ENCODE measurements at regions not wholly inside any gene's neighbourhood (a gene's known extent, or its start where the extent isn't known, plus 50 kb on each side); places are given as distances from the start of the nearest gene placed in this dataset.

DNA sequence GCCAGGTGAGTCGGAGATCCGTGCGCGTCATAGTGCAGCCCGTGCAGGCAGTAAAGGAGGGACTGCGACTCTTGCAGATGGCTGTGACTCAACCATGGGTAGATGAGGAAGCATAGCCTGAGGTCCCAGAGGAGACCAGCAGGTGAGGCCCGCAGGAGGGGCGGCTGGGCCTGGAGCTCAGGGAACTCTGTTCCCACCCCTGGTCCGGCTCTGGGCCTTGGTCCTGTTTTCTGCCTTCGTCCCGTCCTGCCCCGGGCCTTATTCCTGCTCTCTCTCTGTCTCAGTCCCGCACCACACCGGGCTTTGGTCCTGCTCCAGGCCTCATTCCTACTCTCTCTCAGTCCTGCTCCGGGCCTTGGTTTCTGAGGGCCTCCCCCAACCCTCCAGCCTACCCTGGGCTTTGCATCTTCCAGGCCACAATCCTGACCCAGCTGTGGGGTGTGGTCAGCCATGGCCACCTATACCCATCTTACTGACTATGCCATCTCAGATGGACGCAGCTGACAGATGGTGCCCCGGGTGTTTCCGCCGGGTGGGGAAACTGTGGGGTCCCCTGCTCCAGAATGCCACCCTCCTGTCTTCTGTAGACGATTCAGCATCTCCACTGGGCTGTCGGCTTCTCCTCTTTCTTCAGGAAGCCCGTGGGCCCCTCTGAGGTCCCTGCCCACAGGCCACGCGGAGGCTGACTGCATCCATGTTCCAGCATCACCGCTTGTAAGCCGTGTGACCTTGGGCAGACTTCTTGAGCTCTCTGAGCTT lies 1134.1 kb downstream of the BRD1 start:
- ATAC-seq, result no peak
- peak in 1 of 5 donors; percentile 35 for DNase-seq

DNA sequence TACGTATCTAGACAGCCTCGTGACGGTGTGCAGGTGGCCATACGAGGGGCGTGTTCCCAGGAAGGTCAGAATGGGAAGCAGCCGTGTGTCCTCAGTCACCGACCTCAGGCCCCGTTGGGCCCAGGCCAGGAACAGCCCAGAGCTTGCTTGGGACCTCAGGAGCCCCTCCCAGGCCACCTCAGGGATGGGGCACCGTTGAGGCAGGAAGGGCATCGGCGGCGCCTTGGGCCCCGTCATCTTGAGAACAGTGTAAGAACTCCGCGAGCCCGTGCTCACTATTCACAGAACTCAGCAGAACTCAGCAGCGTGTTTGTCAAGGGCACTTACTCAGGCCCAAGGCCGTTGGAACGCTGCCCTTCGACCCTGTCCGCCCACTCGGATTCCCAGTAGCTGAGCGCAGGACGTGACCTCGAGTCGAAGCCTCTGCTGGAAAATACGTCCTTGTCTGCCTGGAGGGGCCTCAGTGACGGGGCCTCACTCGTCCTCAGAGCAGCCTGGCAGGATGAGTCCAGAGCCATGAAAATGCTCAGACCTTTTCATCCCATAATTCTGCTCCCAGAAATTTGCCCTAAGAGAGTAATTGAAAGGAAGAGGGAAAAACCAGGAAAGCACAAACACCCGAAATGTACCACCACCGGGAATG lies 1134.8 kb downstream of the BRD1 start:
- intact Hi-C loops (cut with DNase I), result no loop called here
- DNase-seq, result peak in 1 of 5 donors; percentile 51
- Histone ChIP-seq H3K27ac (no peak overlapping the region), H3K4me1 (no peaks in the 10 kb centered on the region), H3K9me3 (no peaks in the 10 kb centered on the region), H3K36me3 (no peaks in the 10 kb centered on the region), H3K4me3 (no peak overlapping the region), H3K27me3 (peaks cover 0 to 2% (median 0%) of the 10 kb centered on the region in 9 donors)
- TF ChIP-seq POLR2A (IDR thresholded peaks at IDR 0.05), result no peak
- TF ChIP-seq, protein P1, sequence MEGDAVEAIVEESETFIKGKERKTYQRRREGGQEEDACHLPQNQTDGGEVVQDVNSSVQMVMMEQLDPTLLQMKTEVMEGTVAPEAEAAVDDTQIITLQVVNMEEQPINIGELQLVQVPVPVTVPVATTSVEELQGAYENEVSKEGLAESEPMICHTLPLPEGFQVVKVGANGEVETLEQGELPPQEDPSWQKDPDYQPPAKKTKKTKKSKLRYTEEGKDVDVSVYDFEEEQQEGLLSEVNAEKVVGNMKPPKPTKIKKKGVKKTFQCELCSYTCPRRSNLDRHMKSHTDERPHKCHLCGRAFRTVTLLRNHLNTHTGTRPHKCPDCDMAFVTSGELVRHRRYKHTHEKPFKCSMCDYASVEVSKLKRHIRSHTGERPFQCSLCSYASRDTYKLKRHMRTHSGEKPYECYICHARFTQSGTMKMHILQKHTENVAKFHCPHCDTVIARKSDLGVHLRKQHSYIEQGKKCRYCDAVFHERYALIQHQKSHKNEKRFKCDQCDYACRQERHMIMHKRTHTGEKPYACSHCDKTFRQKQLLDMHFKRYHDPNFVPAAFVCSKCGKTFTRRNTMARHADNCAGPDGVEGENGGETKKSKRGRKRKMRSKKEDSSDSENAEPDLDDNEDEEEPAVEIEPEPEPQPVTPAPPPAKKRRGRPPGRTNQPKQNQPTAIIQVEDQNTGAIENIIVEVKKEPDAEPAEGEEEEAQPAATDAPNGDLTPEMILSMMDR (IDR thresholded peaks at IDR 0.05), result no peak
- no peak for ATAC-seq
- WGBS, 4 donors, result 71 to 77% (median 73%) methylated on average over 25 to 31 of the region's 31 CpGs

More for the DNA sequence above, 1134.1 kb downstream of the BRD1 start:
- TF ChIP-seq, protein P1 (IDR thresholded peaks at IDR 0.05), result no peak
- no peak for TF ChIP-seq POLR2A (IDR thresholded peaks at IDR 0.05)
- Histone ChIP-seq H3K4me3 (no peak overlapping the region), H3K4me1 (no peaks in the 10 kb centered on the region), H3K27me3 (peaks cover 0 to under 1% (median 0%) of the 10 kb centered on the region in 9 donors), H3K9me3 (no peaks in the 10 kb centered on the region), H3K27ac (no peak overlapping the region), H3K36me3 (no peaks in the 10 kb centered on the region)
- intact Hi-C loops (cut with DNase I), result no loop called here
- WGBS, 4 donors, result 89 to 96% (median 90%) methylated on average over 24 to 26 of the region's 26 CpGs

DNA sequence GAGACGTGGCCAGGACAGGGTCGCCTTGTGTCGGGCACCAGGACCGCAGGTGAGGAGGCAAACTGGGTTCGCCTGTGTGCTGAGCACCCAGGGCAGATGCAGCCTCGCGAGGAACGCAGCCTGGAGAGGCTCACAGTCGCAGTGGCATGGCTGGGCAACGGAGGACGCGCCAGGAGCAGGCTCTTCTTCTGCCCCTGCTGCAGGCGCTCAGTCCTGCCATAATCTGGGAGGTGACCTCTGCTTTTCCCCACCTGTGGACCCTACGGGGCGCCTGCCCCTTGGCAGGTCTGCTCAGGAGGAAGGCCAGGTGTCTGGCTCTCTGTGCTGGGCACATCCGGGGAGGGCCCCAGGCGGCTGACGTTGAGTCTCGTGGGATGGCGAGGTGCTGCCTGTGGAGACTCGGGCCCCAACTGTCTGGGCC lies 1136.2 kb downstream of the BRD1 start:
- ATAC-seq (no peak), DNase-seq (peak in 1 of 5 donors; percentile 42)
- 86 to 92% (median 88%) methylated on average over 12 to 21 of the region's 21 CpGs for WGBS, 4 donors
- peaks cover 0 to 2% (median 0%) of the 10 kb centered on the region in 9 donors for H3K27me3 ChIP-seq
- intact Hi-C loops (cut with DNase I), result no loop called here
- H3K36me3 ChIP-seq, result no peaks in the 10 kb centered on the region
- H3K4me3 ChIP-seq, result no peak overlapping the region
- TF ChIP-seq POLR2A (IDR thresholded peaks at IDR 0.05), result no peak
- TF ChIP-seq, protein P1 (IDR thresholded peaks at IDR 0.05), result no peak
- no peaks in the 10 kb centered on the region for H3K9me3 ChIP-seq
- no peak overlapping the region for H3K27ac ChIP-seq
- H3K4me1 ChIP-seq, result no peaks in the 10 kb centered on the region

DNA sequence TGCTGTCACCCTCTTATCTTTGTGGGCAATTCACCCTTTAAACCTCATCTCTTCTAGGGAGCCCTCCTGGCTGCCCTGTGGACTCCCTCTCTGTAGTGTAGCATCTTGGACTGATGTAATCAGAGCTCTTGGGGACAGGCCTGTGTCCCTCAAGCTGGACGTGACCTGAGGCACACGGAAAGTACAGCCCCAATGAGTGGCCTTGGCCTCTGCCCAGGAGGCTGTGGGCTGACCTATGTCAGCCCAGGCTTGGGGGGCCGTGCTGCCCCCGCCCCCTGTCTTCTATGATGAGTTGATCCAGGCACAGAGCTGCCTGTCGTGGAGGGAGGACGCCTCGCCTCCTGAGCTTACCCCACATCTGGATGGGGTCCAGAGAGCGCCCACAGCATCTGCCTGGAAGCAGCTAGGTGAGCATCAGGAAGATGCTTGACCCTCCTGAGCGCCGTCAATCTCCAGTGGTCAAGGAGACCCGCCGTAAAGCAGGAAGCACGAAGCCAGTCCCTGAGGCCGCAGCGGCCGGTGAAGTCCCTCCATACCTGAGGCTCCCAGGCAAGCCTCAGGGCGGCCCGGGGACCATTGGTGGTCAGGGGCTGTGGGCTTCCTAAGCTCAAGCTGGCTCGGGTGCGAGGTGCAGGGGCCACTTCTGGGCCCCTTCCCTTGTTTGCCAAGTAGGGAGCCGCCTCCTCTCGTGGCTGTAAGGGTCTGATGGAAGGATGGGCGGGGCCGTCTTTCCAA lies 1136.9 kb downstream of the BRD1 start:
- no peak overlapping the region for H3K27ac ChIP-seq
- H3K36me3 ChIP-seq, result no peaks in the 10 kb centered on the region
- WGBS, 4 donors, result 69 to 85% (median 83%) methylated on average over 17 to 24 of the region's 24 CpGs
- no peak overlapping the region for H3K4me3 ChIP-seq
- H3K27me3 ChIP-seq, result peaks cover 0 to 2% (median 0%) of the 10 kb centered on the region in 9 donors
- no peaks in the 10 kb centered on the region for H3K9me3 ChIP-seq
- intact Hi-C loops (cut with DNase I), result no loop called here
- DNase-seq (peak in 1 of 5 donors; percentile 56), ATAC-seq (no peak)
- H3K4me1 ChIP-seq, result no peaks in the 10 kb centered on the region
- no peak for TF ChIP-seq POLR2A (IDR thresholded peaks at IDR 0.05)
- TF ChIP-seq, protein P1 (IDR thresholded peaks at IDR 0.05), result no peak

Data from heart left ventricle (tissue), 16 donors.